ENCODE measurements at regions not wholly inside any gene's neighbourhood (a gene's known extent, or its start where the extent isn't known, plus 50 kb on each side); places are given as distances from the start of the nearest gene placed in this dataset.

GRCh38 chr17:5730373-5730772 lies 146.1 kb upstream of the NLRP1 start:
- no peak for TF ChIP-seq CTCF (IDR thresholded peaks at IDR 0.05; ENCODE audit: low read length)
- TF ChIP-seq EZH2 (optimal IDR thresholded peaks at IDR 0.05; ENCODE audit: low read depth, low read length) = no peak
